ENCODE measurements at regions not wholly inside any gene's neighbourhood (a gene's known extent, or its start where the extent isn't known, plus 50 kb on each side); places are given as distances from the start of the nearest gene placed in this dataset.
"Not testable (repeated sequence)": the region's sequence is repeated elsewhere in the genome, so short reads cannot be mapped to it uniquely, and the experiment has no call there.

DNA sequence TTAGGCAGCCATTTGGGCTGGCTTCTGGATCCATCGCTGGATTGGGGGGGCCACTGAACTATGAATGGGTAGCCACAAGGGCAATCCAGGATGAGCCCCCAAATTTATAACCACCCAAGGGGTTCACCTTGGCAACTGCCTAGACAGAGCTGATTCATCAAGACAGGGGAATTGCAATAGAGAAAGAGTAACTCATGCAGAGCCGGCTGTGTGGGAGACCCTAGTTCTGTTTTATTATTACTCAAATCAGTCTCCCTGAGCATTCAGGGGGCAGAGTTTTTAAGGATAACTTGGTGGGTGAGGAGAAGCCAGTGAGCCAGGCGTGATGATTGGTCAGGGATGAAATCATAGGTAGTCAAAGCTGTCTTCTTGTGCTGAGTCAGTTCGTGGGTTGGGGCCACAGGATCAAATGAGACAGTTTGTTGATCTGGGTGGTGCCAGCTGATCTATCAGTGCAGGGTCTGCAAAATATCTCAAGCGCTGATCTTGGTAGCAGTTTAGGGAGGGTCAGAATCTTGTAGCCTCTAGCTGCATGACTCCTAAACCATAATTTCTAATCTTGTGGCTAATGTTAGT lies 57.9 kb downstream of the DNAJB9 start:
- DNase-seq = no peak

DNA sequence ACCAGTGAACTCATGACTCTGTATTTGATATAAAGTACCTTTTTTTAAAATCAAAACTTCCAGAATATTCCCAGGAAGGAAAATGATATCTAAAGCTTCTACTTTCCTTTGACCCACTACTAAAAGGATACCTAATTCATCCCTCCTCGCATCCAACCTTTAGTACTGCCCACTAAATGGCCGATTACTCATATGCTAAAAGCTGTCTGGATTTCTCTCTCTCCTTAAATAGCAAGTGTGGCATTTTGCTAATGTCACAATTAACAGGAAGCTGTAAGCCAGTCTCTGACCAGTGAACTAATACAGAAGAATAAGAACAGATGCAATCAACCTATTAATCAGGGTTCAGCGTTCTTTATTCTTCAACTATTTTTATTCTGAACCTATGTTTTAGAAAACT lies 59.0 kb downstream of the DNAJB9 start:
- no peak for DNase-seq

GRCh38 chr7:108629651-108630400 lies 60.2 kb downstream of the DNAJB9 start:
- DNase-seq = peak; percentile 66

- no peak for DNase-seq
Measured at GRCh38 chr7:108634036-108634435, 64.4 kb downstream of the DNAJB9 start.

- DNase-seq = no peak
Measured at GRCh38 chr7:108634535-108634934, 64.9 kb downstream of the DNAJB9 start.

DNA sequence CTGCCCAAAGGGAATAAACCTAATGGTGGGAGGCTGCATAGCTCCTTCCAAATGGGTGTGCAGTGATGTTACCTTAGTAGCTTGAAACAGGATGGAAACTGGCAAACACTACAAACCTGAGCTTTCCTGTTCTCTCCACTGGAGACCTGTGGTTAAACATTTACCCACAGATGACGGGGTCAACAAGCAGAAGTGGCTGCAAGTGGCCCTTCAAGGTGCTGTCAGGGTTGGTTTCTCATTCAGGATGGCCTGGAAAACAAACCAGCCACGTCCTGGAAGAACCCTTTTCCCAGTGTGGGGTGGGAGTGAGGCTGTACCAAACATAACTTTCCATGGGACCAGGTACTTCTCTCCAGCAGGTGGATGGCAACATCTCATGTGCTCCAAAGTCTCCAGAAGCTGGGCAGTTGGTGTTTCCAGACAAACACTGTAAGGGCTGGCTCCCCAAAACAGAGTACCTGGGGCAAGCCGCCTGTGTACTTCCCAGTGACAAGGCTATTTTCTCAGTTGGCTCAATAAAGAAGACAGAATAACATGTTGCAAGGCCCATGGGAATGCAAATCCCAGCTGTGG lies 67.5 kb downstream of the DNAJB9 start:
- DNase-seq = no peak

DNA sequence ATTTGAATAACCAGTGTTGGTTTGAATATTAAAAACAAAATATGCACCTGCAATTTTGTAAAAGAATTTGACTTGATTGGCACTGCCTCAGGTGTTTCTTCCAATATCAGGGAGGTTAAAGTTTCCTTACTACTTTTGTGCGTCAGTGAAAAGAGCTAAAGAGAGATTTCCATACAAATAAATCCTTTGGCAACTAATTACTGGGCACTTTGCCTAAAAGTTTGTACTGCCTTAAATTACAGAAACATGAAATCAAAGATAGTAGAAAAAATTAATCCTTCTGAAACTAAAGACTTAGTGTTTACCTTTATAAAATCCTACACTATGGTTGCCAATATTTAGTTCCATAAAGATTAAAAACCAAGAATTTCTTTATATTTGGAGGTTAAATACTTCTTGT lies 72.5 kb downstream of the DNAJB9 start:
- no peak for DNase-seq

GRCh38 chr7:108643136-108643535 lies 73.5 kb downstream of the DNAJB9 start:
- DNase-seq = no peak

DNA sequence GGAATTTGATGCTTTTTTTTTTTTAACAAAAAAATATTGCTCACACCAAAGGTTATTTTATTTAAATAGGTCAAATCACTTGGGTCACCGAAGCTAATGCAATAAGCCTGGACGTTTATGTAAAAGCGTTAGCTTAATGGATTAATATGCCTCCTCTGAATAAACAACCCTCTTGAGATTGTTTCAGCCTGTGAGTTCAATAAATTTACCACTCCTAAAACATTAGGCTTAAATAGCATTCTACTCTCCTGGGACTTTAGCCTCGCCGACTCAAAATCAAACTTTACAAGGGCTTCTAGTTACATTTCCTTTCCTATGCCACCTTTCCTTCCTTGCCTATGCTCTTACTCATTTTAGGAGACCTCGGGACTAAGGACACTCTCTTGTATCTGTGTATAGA lies 79.3 kb downstream of the DNAJB9 start:
- DNase-seq = no peak

DNA sequence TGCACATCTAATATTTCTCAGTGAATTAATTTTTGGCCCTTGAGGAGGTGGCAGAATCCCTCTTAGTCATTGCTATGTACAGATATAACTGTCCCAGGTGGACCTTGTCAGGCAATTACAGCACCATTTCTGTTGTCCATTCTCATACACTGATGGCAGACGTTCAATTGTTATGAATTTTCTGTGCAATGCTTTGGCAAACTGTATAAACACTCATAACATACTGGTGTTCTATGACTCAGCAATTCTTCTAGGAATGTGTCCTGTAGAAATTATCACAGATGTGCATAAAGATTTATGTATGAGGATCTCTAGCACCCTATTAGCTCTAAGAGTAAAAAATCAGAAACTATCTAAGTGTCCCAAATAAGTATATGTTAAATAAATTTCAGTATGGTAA lies 80.8 kb downstream of the DNAJB9 start:
- peak; percentile 24 for DNase-seq

GRCh38 chr7:108652886-108653285 lies 83.2 kb downstream of the DNAJB9 start:
- no peak for DNase-seq

GRCh38 chr7:108653526-108653925 lies 83.9 kb downstream of the DNAJB9 start:
- no peak for DNase-seq

DNA sequence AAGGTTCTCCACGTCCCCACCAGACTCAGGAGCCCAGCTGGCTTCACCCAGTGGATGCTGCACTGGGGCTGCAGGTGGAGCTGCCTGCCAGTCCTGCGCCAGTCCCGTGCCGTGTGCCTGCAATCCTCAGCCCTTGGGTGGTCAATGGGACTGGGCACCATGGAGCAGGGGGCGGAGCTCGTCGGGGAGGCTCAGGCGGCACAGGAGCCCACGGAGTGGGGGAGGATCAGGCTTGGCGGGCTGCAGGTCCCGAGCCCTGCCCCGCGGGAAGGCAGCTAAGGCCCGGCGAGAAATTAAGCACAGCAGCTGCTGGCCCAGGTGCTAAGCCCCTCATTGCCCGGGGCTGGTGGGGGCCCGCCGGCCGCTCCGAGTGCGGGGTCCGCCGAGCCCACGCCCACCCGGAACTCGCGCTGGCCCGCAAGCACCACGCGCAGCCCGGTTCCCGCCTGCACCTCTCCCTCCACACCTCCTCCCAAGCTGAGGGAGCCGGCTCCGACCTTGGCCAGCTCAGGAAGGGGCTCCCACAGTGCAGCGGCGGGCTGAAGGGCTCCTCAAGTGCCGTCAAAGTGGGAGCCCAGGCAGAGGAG lies 87.6 kb downstream of the DNAJB9 start:
- not testable (repeated sequence) for DNase-seq

DNA sequence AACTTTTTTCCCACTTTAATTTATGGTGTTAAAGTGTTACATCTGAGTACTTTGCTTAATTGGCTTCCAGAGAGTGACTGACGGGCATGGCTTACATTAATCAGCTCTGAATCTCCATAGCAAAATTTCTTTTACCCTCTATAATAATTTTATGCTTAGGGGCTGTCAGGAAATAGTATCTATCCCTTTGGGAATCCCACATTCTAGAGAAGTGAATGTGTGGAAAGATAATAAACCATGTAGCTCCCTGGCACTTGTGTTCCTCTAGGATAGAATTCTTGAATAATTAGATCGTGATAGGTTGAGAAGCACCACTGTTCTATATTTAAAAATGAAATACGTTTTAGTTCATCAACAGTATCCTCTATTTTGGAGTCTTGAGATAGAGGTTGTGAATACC lies 89.6 kb downstream of the DNAJB9 start:
- DNase-seq = no peak

DNA sequence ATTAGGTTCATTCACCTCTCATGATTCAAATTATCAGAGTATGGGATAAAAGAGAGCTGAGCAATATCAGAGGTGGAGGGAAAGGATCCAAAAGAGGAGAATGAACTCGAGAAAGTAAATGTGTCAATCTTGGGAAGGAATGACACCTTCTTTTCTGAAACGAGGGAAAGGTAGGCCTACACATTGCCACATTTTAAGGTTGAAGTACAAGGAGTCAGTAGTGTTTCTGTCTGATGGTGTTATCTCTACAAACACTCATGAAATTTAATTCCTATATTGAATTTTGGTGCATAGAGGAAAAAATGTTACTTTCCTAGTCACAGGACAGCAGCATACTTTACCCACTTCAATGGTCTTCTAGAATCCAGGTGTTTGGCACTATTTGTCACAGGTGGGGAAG lies 90.2 kb downstream of the DNAJB9 start:
- no peak for DNase-seq

- no peak for DNase-seq
Measured at GRCh38 chr7:108660465-108660864, 90.8 kb downstream of the DNAJB9 start.

DNA sequence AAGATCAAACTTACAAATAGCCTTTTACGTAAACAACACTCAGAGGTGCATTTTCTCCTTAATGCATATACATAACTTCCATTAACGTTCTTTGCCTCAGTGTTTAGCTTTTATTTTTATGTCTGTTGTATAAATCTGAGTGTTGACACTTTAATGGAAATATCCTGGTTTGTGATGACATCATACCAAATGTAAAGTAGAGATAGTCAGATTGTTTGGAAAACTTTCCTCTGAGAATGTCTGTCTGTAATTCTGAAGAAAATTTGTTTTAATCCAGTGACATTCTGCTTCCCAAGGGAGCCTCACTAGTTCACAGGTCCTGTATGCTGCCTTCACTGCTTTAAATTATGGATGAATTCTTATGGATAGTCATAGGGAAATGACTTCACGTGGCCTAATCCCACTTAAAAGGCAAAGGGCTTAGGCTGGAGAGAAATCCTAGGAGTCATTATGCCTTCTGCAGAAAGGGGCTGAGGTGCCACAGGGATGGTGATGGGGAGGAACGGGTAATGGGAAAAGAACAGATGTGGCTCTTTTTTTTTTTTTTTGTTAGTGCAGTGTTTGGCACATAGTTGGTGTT lies 93.2 kb downstream of the DNAJB9 start:
- DNase-seq = no peak

DNA sequence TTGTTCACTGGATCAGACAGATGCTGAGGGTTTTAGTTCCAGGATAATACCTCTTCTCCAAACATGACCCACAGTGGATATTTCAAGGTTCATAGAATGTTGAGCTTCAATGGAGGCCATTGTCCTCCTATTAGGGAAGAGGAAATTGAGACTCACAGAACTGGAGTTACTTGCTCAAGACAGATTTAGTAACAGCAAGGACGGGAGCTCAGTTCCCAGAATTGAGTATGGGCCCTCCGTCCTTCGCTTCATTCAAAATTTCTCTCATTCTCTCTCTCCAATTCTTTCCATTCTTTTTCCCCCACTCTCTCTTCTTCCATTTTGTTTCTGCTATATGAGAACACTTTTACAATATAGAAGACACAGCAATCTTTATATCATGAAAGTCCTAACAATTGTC lies 94.0 kb downstream of the DNAJB9 start:
- DNase-seq = no peak

GRCh38 chr7:108667216-108667615 lies 97.5 kb downstream of the DNAJB9 start:
- no peak for DNase-seq

- DNase-seq = no peak
Measured at GRCh38 chr7:108669958-108670357, 100.3 kb downstream of the DNAJB9 start.

GRCh38 chr7:108673699-108674098 lies 104.0 kb downstream of the DNAJB9 start:
- not testable (repeated sequence) for DNase-seq

DNA sequence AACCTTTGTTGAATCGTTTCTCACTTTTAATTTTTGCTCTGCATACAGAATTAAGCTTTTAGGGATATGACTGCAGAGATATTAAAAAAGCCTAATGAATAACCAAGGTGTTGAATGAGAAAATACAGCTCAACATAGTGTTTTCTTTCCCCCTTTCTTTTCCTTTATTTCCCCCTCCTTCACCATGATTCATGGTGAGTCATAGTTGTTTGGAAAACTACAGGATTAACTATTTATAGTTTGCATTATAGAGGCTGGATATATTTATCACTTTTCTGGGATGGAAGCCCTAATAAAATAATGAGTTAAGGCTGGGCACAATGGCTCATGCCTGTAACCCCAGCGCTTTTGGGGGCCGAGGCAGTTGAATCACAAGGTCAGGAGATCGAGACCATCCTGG lies 115.0 kb downstream of the DNAJB9 start:
- no peak for DNase-seq

GRCh38 chr7:108686494-108686893 lies 116.8 kb downstream of the DNAJB9 start:
- DNase-seq = no peak

GRCh38 chr7:108697254-108697653 lies 127.6 kb downstream of the DNAJB9 start:
- DNase-seq = peak; percentile 23

All from right hindlimb (tissue), 1 donor.